ENCODE measurements at regions not wholly inside any gene's neighbourhood (a gene's known extent, or its start where the extent isn't known, plus 50 kb on each side); places are given as distances from the start of the nearest gene placed in this dataset.

DNA sequence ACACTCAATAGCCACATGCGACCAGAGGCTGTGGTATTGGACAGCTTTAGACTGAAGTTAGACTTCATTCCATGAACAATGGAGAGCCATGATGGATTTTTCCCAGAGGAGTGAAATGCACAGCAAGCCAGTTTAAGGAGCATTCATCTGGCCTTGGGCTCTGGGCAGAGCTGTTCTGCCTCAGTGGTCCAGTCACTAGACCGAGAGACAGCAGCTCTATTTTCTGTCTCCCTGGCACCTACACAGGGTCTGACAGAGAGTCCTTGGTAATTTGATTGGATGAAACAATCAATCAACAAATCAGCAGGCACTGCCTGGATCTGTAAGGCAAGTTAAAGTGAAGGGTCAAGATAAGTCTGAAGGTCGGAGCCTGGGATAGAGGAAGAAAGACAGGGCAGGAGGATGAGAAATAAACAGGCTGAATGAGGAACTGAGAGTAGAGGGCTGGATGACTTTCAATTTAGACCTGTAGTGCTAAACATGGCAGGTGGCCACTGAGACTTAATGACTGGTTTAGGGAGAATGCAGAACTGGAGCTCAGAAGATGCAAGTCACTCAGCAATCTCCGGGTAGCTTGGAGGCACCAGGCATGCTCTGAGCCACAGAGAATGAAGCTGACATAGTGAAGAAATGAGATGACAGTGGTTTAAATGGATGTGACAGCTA, 98.5 kb upstream of the SLC25A36 start:
- TF ChIP-seq FOXK2 (IDR thresholded peaks at IDR 0.05) (no peak), FOXA1 (IDR thresholded peaks at IDR 0.05) (no peak), BHLHE40 (IDR thresholded peaks at IDR 0.05; ENCODE audit: borderline replicate concordance) (no peak), SP1 (IDR thresholded peaks at IDR 0.05) (no peak), ARNT (IDR thresholded peaks at IDR 0.05) (no peak), SUZ12 (IDR thresholded peaks at IDR 0.05) (no peak), CTBP1 (IDR thresholded peaks at IDR 0.05; ENCODE audit: borderline replicate concordance) (no peak), ELF4 (IDR thresholded peaks at IDR 0.05) (no peak), FOXM1 (IDR thresholded peaks at IDR 0.05; ENCODE audit: borderline replicate concordance) (no peak), PKNOX1 (IDR thresholded peaks at IDR 0.05) (no peak), HDGF (IDR thresholded peaks at IDR 0.05; ENCODE audit: borderline replicate concordance) (no peak), ZNF384 (IDR thresholded peaks at IDR 0.05) (no peak), NFRKB (IDR thresholded peaks at IDR 0.05) (no peak), L3MBTL2 (conservative IDR thresholded peaks at IDR 0.05) (no peak)
